ENCODE measurements at regions not wholly inside any gene's neighbourhood (a gene's known extent, or its start where the extent isn't known, plus 50 kb on each side); places are given as distances from the start of the nearest gene placed in this dataset.

- no peak for DNase-seq (ENCODE audit: extremely low read depth, low read depth)
- TF ChIP-seq CTCF (IDR thresholded peaks at IDR 0.05; ENCODE audit: low read depth, low read length), result no peak
These were observed 100.5 kb upstream of the RNU6-1 start for GRCh38 chr15:67940324-67940719.

DNA sequence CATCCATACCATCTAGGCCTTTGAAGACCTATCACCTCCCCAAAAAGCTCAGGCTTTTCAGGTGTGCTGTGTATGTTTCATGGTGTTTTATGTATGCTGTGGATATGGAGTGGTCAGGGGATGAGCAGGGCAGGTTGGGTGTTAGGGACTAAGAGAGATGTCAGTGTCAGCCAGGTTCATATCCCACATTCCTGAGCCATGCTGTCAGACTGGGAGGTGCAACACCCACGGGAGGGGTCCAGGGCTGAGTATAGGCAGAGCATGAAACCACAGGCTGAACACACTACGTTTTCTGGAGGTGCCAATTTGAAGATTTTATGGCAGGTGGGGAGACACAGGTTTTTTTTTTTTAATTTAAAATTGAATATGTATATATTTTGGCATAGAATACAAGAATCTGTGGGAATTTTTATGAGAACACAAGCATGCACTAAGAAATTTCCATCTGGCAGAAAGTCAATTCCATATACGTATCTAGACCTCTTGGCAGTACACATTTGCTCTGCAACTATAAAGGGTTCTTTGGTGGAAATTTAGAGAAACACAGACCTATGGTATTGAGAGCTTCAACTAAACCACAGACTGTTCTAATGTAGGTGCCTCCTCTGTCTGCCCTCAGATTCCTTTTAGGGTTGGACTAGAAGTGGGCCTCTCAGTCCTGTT lies 101.9 kb upstream of the RNU6-1 start:
- no peak for DNase-seq (ENCODE audit: extremely low read depth, low read depth)
- no peak for TF ChIP-seq CTCF (IDR thresholded peaks at IDR 0.05; ENCODE audit: low read depth, low read length)

GRCh38 chr15:67943475-67943874 lies 103.6 kb upstream of the RNU6-1 start:
- TF ChIP-seq CTCF (IDR thresholded peaks at IDR 0.05; ENCODE audit: low read depth, low read length), result no peak
- no peak for DNase-seq (ENCODE audit: extremely low read depth, low read depth)

DNA sequence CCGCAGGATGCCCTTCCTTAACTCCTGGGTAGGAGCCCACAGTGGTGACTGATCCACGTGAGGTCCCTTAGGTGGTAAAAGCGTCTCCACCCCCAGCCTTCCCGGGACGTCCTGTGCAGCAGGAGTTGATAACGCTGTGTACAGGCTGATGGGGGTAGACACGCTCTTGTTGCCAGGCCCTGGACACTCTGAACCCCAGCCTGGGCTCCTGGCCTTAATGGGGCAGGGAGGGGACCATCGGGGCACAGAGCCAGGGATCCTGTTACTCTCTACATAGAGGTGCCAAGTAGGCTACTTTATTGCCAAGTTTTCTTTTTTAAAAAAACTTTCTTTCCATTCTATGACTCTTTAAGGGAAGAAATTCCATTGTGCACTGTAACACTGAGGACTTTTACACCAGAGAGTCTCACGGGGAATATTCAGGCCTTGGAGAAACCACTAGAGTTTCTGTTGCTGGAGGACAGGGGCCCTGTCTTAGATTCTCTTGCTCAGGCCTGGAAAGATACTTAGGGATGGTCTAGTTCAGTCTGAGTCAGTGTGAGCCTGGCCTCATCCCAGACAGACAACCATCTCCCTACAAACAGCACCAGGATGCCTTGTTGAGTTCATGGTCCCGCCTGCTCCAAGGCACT lies 104.3 kb upstream of the RNU6-1 start:
- no peak for DNase-seq (ENCODE audit: extremely low read depth, low read depth)

DNA sequence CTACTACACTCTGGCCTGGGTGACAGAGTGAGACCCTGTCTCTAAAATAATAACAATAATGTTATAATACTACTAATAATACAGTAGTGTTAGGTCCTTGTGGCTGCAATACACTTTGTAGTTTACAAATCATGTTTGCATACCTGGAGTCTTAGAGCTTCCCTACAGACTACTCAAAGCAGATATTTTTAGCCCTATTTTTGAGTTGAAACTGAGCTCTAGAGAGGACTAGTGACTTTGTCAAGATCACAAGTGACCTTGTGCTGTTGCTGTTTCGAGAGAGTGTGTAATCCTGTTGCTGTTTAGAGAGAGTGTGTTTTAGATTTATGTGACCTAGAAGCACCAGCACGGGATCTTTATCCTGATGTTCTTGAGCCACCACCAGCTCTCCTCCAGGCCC lies 105.3 kb upstream of the RNU6-1 start:
- TF ChIP-seq CTCF (IDR thresholded peaks at IDR 0.05; ENCODE audit: low read depth, low read length), result no peak
- DNase-seq (ENCODE audit: extremely low read depth, low read depth), result no peak

More for the DNA sequence above, 104.3 kb upstream of the RNU6-1 start:
- no peak for TF ChIP-seq CTCF (IDR thresholded peaks at IDR 0.05; ENCODE audit: low read depth, low read length)

DNA sequence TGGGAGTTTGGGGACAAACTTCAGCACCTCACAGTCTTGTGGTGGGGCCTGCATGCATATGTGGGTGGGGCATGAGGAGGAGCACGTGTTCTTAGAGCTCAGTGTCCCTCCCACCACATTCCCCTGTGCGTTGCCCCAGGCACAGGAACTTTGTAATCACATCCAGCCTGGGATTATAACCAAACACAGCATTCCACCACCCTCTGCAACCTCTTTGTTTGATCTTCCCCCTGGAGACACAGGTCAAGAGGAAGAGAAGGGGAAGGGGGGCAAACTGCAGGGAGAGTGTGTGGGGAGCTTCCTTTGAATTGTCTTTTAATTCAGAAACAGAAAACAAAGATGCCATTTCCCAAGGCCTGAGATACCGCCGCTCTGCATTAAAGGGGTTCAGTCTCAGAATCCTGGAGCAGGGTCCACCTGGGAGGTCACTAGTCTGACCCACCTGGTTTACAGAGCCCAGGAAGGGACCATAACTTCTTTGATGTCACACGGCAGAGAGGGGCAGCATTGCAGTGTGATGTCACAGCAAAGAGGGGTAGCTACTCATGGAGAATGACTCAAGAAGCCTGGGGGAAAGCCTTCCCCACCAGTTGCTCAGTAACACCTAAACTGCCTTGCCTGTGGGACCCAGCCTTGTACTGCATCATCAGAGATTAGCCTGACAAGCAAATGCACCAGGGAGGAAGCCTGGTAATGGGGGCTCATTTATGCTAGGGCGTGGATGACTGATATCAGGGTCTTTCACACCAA lies 106.3 kb upstream of the RNU6-1 start:
- peak; percentile 20 for DNase-seq (ENCODE audit: extremely low read depth, low read depth)
- TF ChIP-seq CTCF (IDR thresholded peaks at IDR 0.05; ENCODE audit: low read depth, low read length), result no peak

GRCh38 chr15:67946701-67947100 lies 106.9 kb upstream of the RNU6-1 start:
- DNase-seq (ENCODE audit: extremely low read depth, low read depth), result no peak
- no peak for TF ChIP-seq CTCF (IDR thresholded peaks at IDR 0.05; ENCODE audit: low read depth, low read length)
